UCSD-AML1 (cell line): ENCODE measurements at regions not wholly inside any gene's neighbourhood (a gene's known extent, or its start where the extent isn't known, plus 50 kb on each side); places are given as distances from the start of the nearest gene placed in this dataset.
"Not testable (repeated sequence)": the region's sequence is repeated elsewhere in the genome, so short reads cannot be mapped to it uniquely, and the experiment has no call there.

Source experiments
- DNase-seq: peaks from one replicate; lab custom pipeline; 2025; ENCODE audit not compliant: unreplicated experiment; lab: John Stamatoyannopoulos, UW

- DNase-seq: no peak
Observed at GRCh38 chr2:7420530-7420929, 503.3 kb downstream of the RNF144A start.

DNA sequence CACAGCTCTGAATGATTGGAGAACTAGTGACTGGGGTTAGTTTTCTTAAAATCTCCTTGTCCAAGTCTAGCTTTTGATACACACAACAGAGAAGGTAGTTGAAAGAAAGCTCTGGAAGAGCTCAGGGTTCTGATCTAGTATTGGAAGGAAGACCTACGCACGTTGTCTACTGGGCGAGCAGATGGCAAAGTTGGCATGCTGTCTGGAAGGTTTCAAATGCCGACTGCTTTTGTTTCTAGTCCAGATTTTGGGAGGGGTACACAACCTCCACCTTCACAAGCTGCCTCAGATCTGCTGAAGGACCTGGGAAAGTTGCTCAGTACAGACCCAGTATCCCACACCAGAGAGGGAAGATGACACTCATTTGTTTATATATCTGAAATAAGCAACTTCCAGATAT, 507.3 kb downstream of the RNF144A start:
- DNase-seq: no peak

DNA sequence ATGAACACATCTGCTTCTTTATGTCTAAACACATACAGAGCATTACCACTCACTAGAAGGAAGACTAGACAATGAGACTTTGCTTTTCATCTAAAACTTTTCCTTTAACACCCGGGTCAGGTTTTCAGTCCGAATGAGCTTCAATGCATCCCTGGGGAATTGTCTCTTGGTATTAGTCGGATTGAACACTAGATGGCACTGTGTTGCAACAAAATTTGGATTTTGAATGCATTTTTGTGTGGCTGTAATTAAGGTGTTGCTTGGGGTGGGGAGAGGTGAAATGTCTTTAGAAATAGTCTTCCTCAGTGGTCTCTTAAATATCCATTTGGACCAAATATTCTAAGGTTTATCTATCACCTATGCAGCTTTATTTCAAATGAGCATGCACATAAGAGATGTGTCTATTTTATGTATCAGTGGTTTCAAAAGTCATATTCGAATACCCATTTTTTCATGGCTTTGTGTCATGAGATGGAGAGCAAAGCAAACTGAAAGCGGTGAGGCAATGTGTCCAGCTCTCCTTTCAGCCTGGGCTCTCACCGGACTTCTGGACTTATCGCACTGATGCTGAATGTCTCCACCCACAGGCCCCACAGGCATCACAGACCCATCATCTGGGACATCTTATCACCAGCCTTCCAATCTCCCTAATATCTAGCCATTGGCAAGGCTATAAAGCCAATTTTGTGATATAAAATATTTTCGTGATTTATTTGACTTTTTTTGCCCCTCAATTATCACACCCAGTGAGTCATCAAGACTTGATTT, 510.3 kb downstream of the RNF144A start:
- DNase-seq: no peak

DNA sequence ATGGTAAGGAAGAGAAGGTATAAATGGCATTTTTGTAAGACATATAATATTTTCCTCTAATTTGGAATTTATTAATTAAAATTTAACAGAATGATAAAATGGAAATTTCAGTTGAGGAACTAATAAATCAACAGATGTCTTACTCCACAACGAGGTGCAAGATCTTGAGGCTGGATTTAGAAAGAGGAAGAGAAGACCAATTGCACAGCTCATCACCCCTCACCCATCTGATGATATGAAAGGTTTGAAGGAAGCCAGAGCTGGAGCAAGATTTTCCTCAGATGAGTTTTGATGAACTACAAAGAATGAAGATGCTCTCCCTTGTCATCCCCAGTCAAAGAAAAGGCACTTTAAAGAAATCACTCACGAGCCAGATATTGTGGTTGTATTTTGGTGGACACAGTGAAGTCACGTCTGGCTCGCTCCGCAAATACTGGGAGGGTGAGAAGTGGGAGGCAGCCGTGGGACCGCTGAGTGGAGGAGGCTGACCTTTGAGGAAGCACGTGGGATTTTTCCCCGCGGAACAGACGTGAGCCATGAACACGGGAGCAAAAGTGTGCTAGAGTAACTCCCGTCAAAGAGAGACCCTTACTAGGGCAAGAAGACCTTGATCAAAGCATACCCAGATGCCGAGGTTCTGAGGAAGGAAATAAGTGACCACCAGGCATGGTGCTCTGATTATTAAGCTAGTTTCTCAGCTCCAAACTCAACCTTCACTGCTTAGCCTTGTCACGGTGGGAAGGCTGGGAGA, 511.4 kb downstream of the RNF144A start:
- no peak for DNase-seq

DNA sequence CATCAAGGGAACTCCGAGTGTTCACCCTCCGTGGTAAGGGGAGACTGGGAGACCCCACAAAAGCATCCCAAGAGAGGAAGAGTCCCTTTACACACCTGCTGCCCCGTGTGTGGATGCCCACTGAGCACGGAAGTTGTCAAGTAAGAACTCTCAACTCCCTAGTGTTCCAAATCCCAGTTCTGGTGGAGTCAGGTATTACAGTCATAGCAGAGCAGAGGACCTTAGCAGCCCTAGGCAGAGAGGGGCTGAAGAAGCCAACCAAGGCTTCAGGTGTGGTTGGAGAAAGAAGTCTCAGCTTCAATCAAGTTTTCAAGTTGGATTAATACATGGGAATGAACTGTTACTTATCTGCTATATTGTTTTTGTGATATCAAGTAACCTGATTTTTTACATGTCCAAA, 512.5 kb downstream of the RNF144A start:
- DNase-seq: no peak

- DNase-seq: no peak
Observed at GRCh38 chr2:7430421-7430868, 513.2 kb downstream of the RNF144A start.

- peak; percentile 78 for DNase-seq
Observed at GRCh38 chr2:7430869-7431641, 513.8 kb downstream of the RNF144A start.

DNA sequence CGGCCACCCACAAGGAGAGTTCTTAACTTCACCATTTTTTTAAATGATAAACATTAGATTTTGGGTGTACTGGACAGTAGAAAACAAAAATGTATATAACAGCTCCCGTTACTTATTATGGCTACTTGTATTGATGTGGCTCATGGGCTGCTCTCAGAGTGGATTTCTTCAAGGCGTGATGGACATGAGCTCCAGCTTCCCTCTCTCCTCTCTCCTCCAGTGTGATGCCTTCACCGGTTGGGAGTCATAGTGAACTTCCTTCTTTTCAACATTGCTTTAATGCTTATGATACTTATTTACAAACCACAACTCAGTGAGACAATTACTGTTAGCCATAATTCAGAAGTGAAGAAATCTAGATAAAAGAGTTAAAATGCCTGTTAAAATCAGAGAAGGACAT, 515.2 kb downstream of the RNF144A start:
- no peak for DNase-seq

DNA sequence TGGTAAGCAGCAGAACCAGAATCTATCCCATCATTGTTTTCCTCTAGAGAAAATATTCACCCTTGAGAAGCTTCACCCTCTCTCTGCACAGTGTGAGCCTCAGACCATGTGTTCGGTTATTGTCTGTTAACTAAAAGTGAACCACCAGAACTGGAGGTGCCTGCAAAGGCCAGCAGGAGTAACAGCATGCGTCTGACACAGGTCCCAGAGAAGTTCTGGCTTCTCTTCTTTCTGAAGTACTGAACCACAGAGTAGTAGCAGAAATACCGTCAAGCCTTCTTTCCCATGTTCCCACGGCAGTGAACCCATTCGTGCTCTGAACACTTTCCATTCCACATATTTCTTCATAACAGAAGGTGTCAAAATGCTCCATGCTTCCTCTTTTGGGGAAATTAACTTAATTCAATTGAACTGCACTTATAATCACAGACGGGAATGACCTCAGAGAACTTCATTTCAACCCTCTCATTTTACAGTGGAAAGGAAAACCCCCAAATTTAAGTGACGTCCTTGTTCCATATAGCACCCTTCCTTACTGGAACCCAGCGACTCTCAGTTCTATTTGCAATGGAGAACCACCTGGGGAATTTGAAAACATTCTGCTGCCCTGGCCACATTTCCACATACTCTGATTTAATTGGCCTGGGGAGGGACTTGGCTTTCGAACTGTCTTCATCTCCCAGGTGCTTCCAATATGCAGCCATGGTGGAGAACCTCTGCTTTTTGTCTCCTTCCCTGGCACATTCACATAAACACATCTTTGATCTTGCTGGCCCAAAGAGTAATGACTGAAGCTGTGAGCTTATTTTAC, 519.1 kb downstream of the RNF144A start:
- DNase-seq: no peak

GRCh38 chr2:7437141-7437540, 519.9 kb downstream of the RNF144A start:
- DNase-seq: no peak

- no peak for DNase-seq
Observed at GRCh38 chr2:7437716-7438632, 520.8 kb downstream of the RNF144A start.

GRCh38 chr2:7438855-7439254, 521.6 kb downstream of the RNF144A start:
- no peak for DNase-seq

DNA sequence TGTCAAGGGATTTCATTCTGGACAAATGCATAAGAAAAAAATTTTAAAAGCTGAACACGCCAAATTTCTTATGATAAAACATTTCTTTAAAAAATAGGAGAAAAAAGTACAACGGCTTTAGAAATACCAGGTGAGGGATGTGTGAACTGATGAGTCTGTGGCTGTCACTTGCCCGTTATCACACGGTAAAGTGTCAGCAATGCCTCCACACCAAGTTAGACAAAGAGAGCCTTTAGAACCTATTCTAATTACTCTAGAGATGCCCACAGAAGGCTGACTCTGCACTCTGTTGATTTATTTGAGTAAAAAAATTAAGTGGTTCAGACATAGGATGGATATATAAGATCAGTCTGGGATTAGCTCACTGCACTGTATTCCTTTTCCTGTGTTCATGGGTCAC, 523.8 kb downstream of the RNF144A start:
- no peak for DNase-seq

DNA sequence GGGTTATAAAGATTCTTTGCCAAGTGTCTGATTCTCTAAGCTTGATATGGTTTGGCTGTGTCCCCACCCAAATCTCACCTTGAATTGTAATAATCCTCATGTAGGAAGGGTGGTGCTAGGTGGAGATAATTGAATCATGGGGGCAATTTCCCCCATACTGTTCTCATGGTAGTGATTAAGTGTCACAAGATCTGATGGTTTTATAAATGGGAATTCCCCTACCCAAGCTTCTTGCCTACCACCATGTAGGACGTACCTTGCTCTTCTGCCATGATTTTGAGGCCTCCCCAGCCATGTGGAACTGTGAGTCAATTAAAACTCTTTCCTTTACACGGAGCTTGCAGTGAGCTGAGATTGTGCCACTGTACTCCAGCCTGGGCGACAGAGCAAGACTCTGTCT, 524.6 kb downstream of the RNF144A start:
- not testable (repeated sequence) for DNase-seq

DNA sequence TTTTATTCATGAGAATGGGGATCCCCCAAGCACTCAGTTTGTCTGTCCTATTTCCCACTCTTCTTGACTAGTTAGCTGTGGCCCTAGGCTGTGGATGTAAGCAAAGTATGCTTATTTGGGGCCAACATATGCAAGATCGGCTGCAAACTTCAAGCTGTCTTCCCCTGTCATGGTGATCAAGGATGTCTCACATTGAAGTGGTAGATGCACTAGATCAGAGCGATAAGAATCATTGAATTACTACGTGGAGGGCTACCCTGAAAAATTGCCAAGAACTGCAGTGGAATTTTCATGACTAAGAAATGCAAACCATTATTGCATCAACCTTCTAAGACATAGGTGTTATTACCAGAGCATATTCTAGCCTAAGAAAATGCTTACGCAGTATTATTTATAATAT, 527.4 kb downstream of the RNF144A start:
- DNase-seq: no peak

- DNase-seq: no peak
Observed at GRCh38 chr2:7448578-7449264, 531.5 kb downstream of the RNF144A start.

- DNase-seq: no peak
Observed at GRCh38 chr2:7449298-7449697, 532.1 kb downstream of the RNF144A start.

GRCh38 chr2:7450188-7450832, 533.1 kb downstream of the RNF144A start:
- DNase-seq: no peak

GRCh38 chr2:7450833-7451190, 533.6 kb downstream of the RNF144A start:
- no peak for DNase-seq
